Brain microvascular endothelial cell (primary cell): ENCODE measurements at regions not wholly inside any gene's neighbourhood (a gene's known extent, or its start where the extent isn't known, plus 50 kb on each side); places are given as distances from the start of the nearest gene placed in this dataset.

Experiments used
- DNase-seq: peaks from one replicate; pipeline ENCODE4 v3.0.0-alpha.2; 2020
- H3K27ac ChIP-seq: fragments of 250-450 bp; sonication (Bioruptor Pico); 2 replicates; pipeline ENCODE4 v1.5.1; 2020; ENCODE audit warnings: mild to moderate bottlenecking, moderate library complexity
- H3K27me3 ChIP-seq: fragments of 250-450 bp; sonication (Bioruptor Pico); replicated peaks from 2 replicates; pipeline ENCODE4 v1.5.1; 2020; ENCODE audit warnings: mild to moderate bottlenecking
- H3K36me3 ChIP-seq: fragments of 250-450 bp; sonication (Bioruptor Pico); replicated peaks from 2 replicates; pipeline ENCODE4 v1.5.1; 2020; ENCODE audit warnings: mild to moderate bottlenecking
- H3K4me3 ChIP-seq: 2 replicates; pipeline ENCODE4 v1.5.1; 2011; ENCODE audit warnings: low read depth, mild to moderate bottlenecking, control low read depth, low read length, moderate library complexity
- CTCF ChIP-seq: IDR thresholded peaks from 2 replicates; pipeline ENCODE4 v1.5.1; 2011; ENCODE audit warnings: low read depth, mild to moderate bottlenecking, moderate library complexity, low read length, control low read depth, inconsistent platforms; ENCODE audit errors: missing control alignments
- in situ Hi-C: cut with HindIII; loops from 2 replicates; pipeline ENCODE4 v1.10.0; 2017; ENCODE audit warnings: low sequenced_read_pairs, low pct_ligation_motif_present

- Histone ChIP-seq H3K4me3 (no peak overlapping the region), H3K27me3 (no peaks in the 10 kb centered on the region), H3K36me3 (no peaks in the 10 kb centered on the region), H3K27ac (no peak overlapping the region)
- in situ Hi-C loops = loop anchor here (10.0 kb wide), 2 partner anchors 75 to 215 kb away; no protein-coding TSS in a partner anchor
- DNase-seq = no peak
- TF ChIP-seq CTCF = no peak
These were observed 196.2 kb downstream of the RGS3 start for GRCh38 chr9:113659740-113660139.

- Histone ChIP-seq H3K4me3 (no peak overlapping the region), H3K27ac (no peak overlapping the region), H3K36me3 (no peaks in the 10 kb centered on the region), H3K27me3 (no peaks in the 10 kb centered on the region)
- in situ Hi-C loops = no loop called here
- DNase-seq = no peak
- no peak for TF ChIP-seq CTCF
These were observed 196.7 kb downstream of the RGS3 start for GRCh38 chr9:113660196-113660595.

GRCh38 chr9:113661074-113661473 is 197.5 kb downstream of the RGS3 start:
- H3K36me3 ChIP-seq = no peaks in the 10 kb centered on the region
- TF ChIP-seq CTCF = no peak

GRCh38 chr9:113664181-113664875 is 200.8 kb downstream of the RGS3 start:
- no peaks in the 10 kb centered on the region for H3K36me3 ChIP-seq
- H3K4me3 ChIP-seq = no peak overlapping the region
- in situ Hi-C loops = no loop called here
- no peaks in the 10 kb centered on the region for H3K27me3 ChIP-seq
- TF ChIP-seq CTCF = no peak
- DNase-seq = no peak
- H3K27ac ChIP-seq = no peak overlapping the region

More at GRCh38 chr9:113661074-113661473, 197.5 kb downstream of the RGS3 start:
- Histone ChIP-seq H3K4me3 (no peak overlapping the region), H3K27ac (no peak overlapping the region), H3K27me3 (no peaks in the 10 kb centered on the region)
- DNase-seq = no peak
- in situ Hi-C loops = no loop called here

GRCh38 chr9:113665064-113665463 is 201.5 kb downstream of the RGS3 start:
- TF ChIP-seq CTCF = no peak
- Histone ChIP-seq H3K27ac (no peak overlapping the region), H3K4me3 (no peak overlapping the region), H3K36me3 (no peaks in the 10 kb centered on the region), H3K27me3 (no peaks in the 10 kb centered on the region)
- no peak for DNase-seq
- in situ Hi-C loops = no loop called here

GRCh38 chr9:113665756-113666155 is 202.2 kb downstream of the RGS3 start:
- no peak overlapping the region for H3K4me3 ChIP-seq
- DNase-seq = no peak
- no peak for TF ChIP-seq CTCF
- H3K36me3 ChIP-seq = no peaks in the 10 kb centered on the region
- H3K27ac ChIP-seq = no peak overlapping the region
- H3K27me3 ChIP-seq = no peaks in the 10 kb centered on the region
- in situ Hi-C loops = no loop called here
